ENCODE measurements at regions not wholly inside any gene's neighbourhood (a gene's known extent, or its start where the extent isn't known, plus 50 kb on each side); places are given as distances from the start of the nearest gene placed in this dataset.
A peak's percentile ranks its signal among the peaks of the same experiment; 100 is the strongest.
"Not testable (repeated sequence)": the region's sequence is repeated elsewhere in the genome, so short reads cannot be mapped to it uniquely, and the experiment has no call there.

DNA sequence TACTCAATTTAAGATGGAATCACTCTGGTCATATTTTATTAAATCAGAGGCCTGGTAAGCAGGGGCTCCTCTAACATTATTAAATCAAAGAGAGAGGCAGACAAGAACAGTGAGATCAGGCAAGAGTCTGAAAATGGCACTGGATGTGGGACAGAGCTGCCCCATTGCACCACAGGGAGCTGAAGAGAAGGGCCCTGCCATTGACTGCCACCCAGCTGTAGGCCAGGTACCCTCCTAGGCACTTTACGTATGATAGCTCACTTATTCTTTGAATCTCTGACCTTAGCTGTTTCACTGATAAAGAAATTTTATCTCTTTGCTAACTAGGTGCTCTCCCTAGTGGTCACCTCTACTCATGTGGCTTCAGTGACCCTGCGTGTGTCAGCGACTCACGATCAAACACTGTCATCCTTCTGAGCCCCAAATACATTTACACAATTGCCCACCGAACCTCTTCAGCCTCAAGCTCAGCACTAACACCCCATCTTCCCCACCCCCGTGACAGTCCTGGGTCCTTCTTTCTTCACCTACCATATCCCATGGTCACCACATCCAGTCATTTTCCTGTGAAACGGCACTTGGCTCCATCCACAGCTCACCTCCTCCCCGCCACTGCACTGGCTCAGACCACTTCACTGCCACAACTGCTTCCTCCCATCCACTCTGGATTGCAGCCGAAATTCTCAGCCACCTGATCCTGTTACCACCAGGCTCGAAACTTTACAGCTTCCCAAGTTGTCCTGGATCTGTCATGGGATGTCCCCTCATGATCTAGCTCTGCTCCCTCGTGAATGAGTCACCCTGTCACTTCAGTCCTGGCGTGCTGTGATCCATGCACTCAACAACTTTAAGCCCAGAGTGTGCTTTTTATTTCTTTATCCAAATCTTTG, 97.3 kb upstream of the SYT6 start:
- Histone ChIP-seq H3K9me3 (peaks cover 0 to 20% (median 8%) of the 10 kb centered on the region in 11 donors), H3K36me3 (no peaks in the 10 kb centered on the region), H3K4me1 (peaks cover 0 to 8% (median 0%) of the 10 kb centered on the region in 9 donors), H3K27ac (peak overlapping the region in 1 of 10 donors; percentile 34), H3K4me3 (no peak overlapping the region), H3K27me3 (no peaks in the 10 kb centered on the region)
- TF ChIP-seq, protein P1, sequence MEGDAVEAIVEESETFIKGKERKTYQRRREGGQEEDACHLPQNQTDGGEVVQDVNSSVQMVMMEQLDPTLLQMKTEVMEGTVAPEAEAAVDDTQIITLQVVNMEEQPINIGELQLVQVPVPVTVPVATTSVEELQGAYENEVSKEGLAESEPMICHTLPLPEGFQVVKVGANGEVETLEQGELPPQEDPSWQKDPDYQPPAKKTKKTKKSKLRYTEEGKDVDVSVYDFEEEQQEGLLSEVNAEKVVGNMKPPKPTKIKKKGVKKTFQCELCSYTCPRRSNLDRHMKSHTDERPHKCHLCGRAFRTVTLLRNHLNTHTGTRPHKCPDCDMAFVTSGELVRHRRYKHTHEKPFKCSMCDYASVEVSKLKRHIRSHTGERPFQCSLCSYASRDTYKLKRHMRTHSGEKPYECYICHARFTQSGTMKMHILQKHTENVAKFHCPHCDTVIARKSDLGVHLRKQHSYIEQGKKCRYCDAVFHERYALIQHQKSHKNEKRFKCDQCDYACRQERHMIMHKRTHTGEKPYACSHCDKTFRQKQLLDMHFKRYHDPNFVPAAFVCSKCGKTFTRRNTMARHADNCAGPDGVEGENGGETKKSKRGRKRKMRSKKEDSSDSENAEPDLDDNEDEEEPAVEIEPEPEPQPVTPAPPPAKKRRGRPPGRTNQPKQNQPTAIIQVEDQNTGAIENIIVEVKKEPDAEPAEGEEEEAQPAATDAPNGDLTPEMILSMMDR (IDR thresholded peaks at IDR 0.05), result no peak
- 67 to 68% methylated on average over 12 of the region's 12 CpGs for WGBS, 2 donors
- peak in 1 of 2 donors; percentile 26 for DNase-seq
- intact Hi-C loops (cut with DNase I), result no loop called here
- ATAC-seq, result peak in 7 of 8 donors; percentile 38 to 94 (median 85)

DNA sequence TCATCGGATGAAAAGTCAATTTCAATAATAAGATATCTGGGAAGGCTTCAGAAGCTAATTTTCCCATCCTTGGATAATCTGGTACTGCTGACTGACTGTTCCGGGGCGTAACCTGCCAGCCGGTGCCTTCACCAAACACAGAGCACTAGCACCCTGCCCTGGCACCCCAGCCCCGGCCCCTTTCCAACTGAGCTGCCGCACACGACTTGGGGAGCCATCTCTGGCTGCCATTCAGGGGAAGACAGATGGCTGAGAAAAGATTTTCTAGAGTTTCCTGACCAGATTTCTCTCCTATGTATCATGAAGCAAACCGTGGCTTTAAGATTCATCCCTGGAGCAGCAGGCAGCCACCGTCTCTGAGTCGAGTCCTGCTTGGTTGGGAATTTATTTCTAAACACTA, 96.0 kb upstream of the SYT6 start:
- intact Hi-C loops (cut with DNase I), result no loop called here
- 86 to 88% methylated on average over 10 of the region's 10 CpGs for WGBS, 2 donors
- TF ChIP-seq, protein P1 (IDR thresholded peaks at IDR 0.05), result no peak
- no peaks in the 10 kb centered on the region for H3K27me3 ChIP-seq
- peaks cover 0 to 8% (median 0%) of the 10 kb centered on the region in 9 donors for H3K4me1 ChIP-seq
- H3K4me3 ChIP-seq, result no peak overlapping the region
- DNase-seq (no peak), ATAC-seq (no peak)
- H3K36me3 ChIP-seq, result no peaks in the 10 kb centered on the region
- H3K27ac ChIP-seq, result no peak overlapping the region
- peaks cover 0 to 12% (median 1%) of the 10 kb centered on the region in 11 donors for H3K9me3 ChIP-seq

DNA sequence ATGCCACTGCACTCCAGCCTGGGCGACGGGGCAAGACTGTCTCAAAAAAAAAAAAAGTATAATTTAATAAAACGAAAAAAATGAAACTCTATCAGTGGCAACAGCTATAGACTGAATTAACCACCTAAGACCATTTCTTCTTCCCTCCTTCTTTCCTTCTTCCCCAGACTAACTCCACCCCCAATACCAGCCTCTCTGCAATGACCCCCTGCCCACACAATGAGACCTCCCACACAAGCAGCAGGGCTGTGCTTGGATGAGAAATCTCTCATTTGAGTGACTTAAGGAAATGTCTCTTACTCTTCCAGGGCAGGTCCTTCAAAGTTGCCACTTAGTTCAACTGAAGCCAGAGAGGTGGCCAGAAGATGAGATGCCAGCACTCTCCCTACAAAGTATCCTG, 94.5 kb upstream of the SYT6 start:
- peaks cover 0 to 8% (median 0%) of the 10 kb centered on the region in 9 donors for H3K4me1 ChIP-seq
- TF ChIP-seq, protein P1 (IDR thresholded peaks at IDR 0.05), result no peak
- H3K4me3 ChIP-seq, result no peak overlapping the region
- no peak overlapping the region for H3K27ac ChIP-seq
- WGBS, 2 donors, result 92 to 98% methylated on average over 3 of the region's 3 CpGs
- no peaks in the 10 kb centered on the region for H3K27me3 ChIP-seq
- no peak for DNase-seq
- intact Hi-C loops (cut with DNase I), result no loop called here
- peaks cover 0 to 12% (median 0%) of the 10 kb centered on the region in 11 donors for H3K9me3 ChIP-seq
- no peaks in the 10 kb centered on the region for H3K36me3 ChIP-seq
- no peak for ATAC-seq

DNA sequence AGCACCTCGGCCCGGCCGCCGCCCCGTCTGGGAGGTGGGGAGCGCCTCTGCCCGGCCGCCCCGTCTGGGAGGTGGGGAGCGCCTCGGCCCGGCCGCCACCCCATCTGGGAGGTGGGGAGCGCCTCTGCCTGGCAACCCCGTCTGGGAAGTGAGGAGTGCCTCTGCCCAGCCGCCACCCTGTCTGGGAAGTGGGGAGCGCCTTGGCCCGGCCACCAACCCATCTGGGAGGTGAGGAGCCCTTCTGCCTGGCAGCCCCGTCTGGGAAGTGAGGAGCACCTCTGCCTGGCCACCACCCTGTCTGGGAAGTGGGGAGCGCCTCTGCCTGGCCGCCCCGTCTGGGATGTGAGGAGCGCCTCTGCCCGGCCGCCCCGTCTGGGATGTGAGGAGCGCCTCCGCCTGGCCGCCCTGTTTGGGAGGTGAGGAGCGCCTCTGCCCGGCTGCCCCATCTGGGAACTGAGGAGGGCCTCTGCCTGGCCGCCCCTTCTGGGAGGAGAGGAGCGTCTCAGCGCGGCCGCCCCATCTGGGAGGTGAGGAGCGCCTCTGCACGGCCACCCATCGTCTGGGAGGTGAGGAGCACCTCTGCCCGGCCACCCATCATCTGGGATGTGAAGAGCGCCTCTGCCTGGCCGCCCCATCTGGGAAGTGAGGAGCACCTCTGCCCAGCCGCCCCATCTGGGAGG, 89.0 kb upstream of the SYT6 start:
- WGBS, 2 donors, result 93 to 94% methylated on average over 39 to 43 of the region's 43 CpGs
- peaks cover 0 to 28% (median 0%) of the 10 kb centered on the region in 11 donors for H3K9me3 ChIP-seq
- DNase-seq; ATAC-seq; H3K4me3 ChIP-seq; H3K27ac ChIP-seq; H3K27me3 ChIP-seq; H3K4me1 ChIP-seq; H3K36me3 ChIP-seq; intact Hi-C loops (cut with DNase I): not testable (repeated sequence)
